HepG2 (cell line): ENCODE measurements at regions not wholly inside any gene's neighbourhood (a gene's known extent, or its start where the extent isn't known, plus 50 kb on each side); places are given as distances from the start of the nearest gene placed in this dataset.

Experiments used
- ATAC-seq: fragments of 200-7000 bp; cut with Tn5 transposase; 3 replicates; pipeline ENCODE4 v1.9.1; 2020; ENCODE audit warnings: mild to moderate bottlenecking, moderate library complexity
- BruUV-seq: library from RNA; stranded (reverse); fragments of 400-500 nt; replicated peaks from 2 replicates; lab custom pipeline; 2021; lab: Mats Ljungman, UMichigan
- CTCF ChIA-PET: fragments of 300-600 bp; formaldehyde crosslinking; extraction: SDS; loops from one replicate; lab custom pipeline; 2021; ENCODE audit warnings: low total read pairs, inconsistent platforms, low intra/inter-chr PET ratio; lab: Yijun Ruan, JAX
- POLR2A ChIA-PET: fragments of 350-600 bp; sonication (Branson Sonifier 250); formaldehyde crosslinking; loops from one replicate; lab custom pipeline; 2020; ENCODE audit warnings: antibody characterized with exemption, inconsistent platforms; lab: Yijun Ruan, JAX
- DNase-seq: peaks from one replicate; pipeline ENCODE4 v3.0.0-alpha.2; 2015; ENCODE audit warnings: low spot score
- FAIRE-seq: peaks from 3 replicates; lab custom pipeline; 2011; peaks lifted over from hg19 to GRCh38; lab: Jason Lieb, UNC
- H2AFZ ChIP-seq: one replicate; pipeline ENCODE4 v1.6.1; 2011; ENCODE audit warnings: low read length, inconsistent platforms
- H3K27ac ChIP-seq: fragments of 300-600 bp; 3 replicates; pipeline ENCODE4 v1.8.0; 2011; ENCODE audit warnings: mixed run types, mild to moderate bottlenecking, mixed read lengths, low read length, inconsistent platforms; ENCODE audit not compliant: insufficient read depth; ENCODE audit errors: extremely low read length
- H3K27me3 ChIP-seq, 2 experiments: fragments of 200-600 bp in 1 of 2; 2 replicates in 1 of 2; 3 replicates in 1 of 2; pipeline versions ENCODE4 v1.6.0 to v1.8.0; 2011; ENCODE audit warnings: low read length in 2 of 2, mild to moderate bottlenecking in 2 of 2, moderate library complexity in 2 of 2, inconsistent platforms in 1 of 2; ENCODE audit not compliant: insufficient read depth in 2 of 2, control insufficient read depth in 1 of 2
- H3K36me3 ChIP-seq, 2 experiments: fragments of 200-600 bp in 1 of 2; replicated peaks in 1 of 2; 2 replicates in 1 of 2; 3 replicates in 1 of 2; pipeline versions ENCODE4 v1.5.1 to v1.8.0; 2011; ENCODE audit warnings: low read length in 2 of 2, inconsistent platforms in 1 of 2; ENCODE audit not compliant: insufficient read depth in 2 of 2, control insufficient read depth in 1 of 2
- H3K4me1 ChIP-seq: 2 replicates; pipeline ENCODE4 v1.5.1; 2012; ENCODE audit warnings: low read length, inconsistent platforms; ENCODE audit not compliant: insufficient read depth
- H3K4me2 ChIP-seq: 2 replicates; pipeline ENCODE4 v1.6.0; 2011; ENCODE audit warnings: low read depth, low read length, inconsistent platforms
- H3K4me3 ChIP-seq, 3 experiments: fragments of 200-600 bp in 1 of 3; sonication (generic), shearing (Covaris generic) in 1 of 3; replicated peaks in 1 of 3; 2 replicates each; pipeline ENCODE4 v1.5.1; 2011 to 2016; ENCODE audit warnings: low read length in 3 of 3, inconsistent platforms in 2 of 3, low read depth in 2 of 3, mild to moderate bottlenecking in 2 of 3, control low read depth in 1 of 3, mixed read lengths in 1 of 3; ENCODE audit not compliant: insufficient read depth in 1 of 3
- H3K79me2 ChIP-seq: one replicate; pipeline ENCODE4 v1.6.1; 2011; ENCODE audit warnings: low read length, inconsistent platforms; ENCODE audit not compliant: insufficient read depth
- H3K9ac ChIP-seq: 2 replicates; pipeline ENCODE4 v1.6.0; 2011; ENCODE audit warnings: mild to moderate bottlenecking, low read depth, low read length, inconsistent platforms; ENCODE audit not compliant: insufficient read depth
- H3K9me3 ChIP-seq: 2 replicates; pipeline ENCODE4 v1.5.1; 2012; ENCODE audit warnings: mild to moderate bottlenecking, low read length
- H4K20me1 ChIP-seq: 2 replicates; pipeline ENCODE4 v1.6.0; 2011; ENCODE audit warnings: inconsistent platforms, mild to moderate bottlenecking, low read length, moderate library complexity; ENCODE audit not compliant: insufficient read depth
- ESRRA ChIP-seq: sonication (generic); formaldehyde crosslinking; IDR thresholded peaks from 2 replicates; pipeline ENCODE4 v1.5.1; 2020; ENCODE audit warnings: mild to moderate bottlenecking, low read depth, missing genetic modification reagents
- FOSL1 ChIP-seq: sonication (generic); formaldehyde crosslinking; IDR thresholded peaks from 2 replicates; pipeline ENCODE4 v1.9.0; 2021; ENCODE audit warnings: missing genetic modification reagents, borderline replicate concordance
- FOXA3 ChIP-seq: IDR thresholded peaks from 2 replicates; pipeline ENCODE4 v1.6.1; 2016; ENCODE audit warnings: missing genetic modification reagents, missing compliant biosample characterization
- JUNB ChIP-seq: sonication (generic); formaldehyde crosslinking; IDR thresholded peaks from 2 replicates; pipeline ENCODE4 v1.8.0; 2022; ENCODE audit warnings: missing genetic modification reagents, mild to moderate bottlenecking, borderline replicate concordance
- NFIB ChIP-seq: sonication (generic); formaldehyde crosslinking; IDR thresholded peaks from 2 replicates; pipeline ENCODE4 v1.9.0; 2021; ENCODE audit warnings: missing genetic modification reagents, mild to moderate bottlenecking, borderline replicate concordance
- NR2F2 ChIP-seq: IDR thresholded peaks from 2 replicates; pipeline ENCODE4 v1.6.1; 2012; ENCODE audit warnings: low read depth, inconsistent platforms, borderline replicate concordance
- PHF21A ChIP-seq: sonication (generic); formaldehyde crosslinking; IDR thresholded peaks from 2 replicates; pipeline ENCODE4 v1.5.0; 2020; ENCODE audit warnings: mild to moderate bottlenecking, missing genetic modification reagents
- POLR2AphosphoS2 ChIP-seq: IDR thresholded peaks from 2 replicates; pipeline ENCODE4 v1.6.1; 2011; ENCODE audit warnings: low read depth, low read length, improper control_type of control experiment
- SKI ChIP-seq: fragments of 450-650 bp; IDR thresholded peaks from one replicate; pipeline ENCODE4 v1.6.1; 2018; ENCODE audit warnings: mild to moderate bottlenecking; ENCODE audit not compliant: partially characterized antibody
- STAT5B ChIP-seq: sonication (generic); formaldehyde crosslinking; IDR thresholded peaks from 2 replicates; pipeline ENCODE4 v1.4.0; 2020; ENCODE audit warnings: missing genetic modification reagents
- SYNCRIP ChIP-seq: fragments of 200-400 bp; formaldehyde crosslinking; IDR thresholded peaks from 2 replicates; pipeline ENCODE4 v1.6.1; 2018; ENCODE audit warnings: mild to moderate bottlenecking, low read depth, low read length; ENCODE audit not compliant: insufficient read depth
- ZNF207 ChIP-seq: fragments of 450-650 bp; IDR thresholded peaks from 2 replicates; pipeline ENCODE4 v1.6.1; 2016; ENCODE audit warnings: antibody characterized with exemption, borderline replicate concordance
- ZNF614 ChIP-seq: IDR thresholded peaks from 2 replicates; pipeline ENCODE4 v1.6.1; 2018; ENCODE audit warnings: missing biosample characterization, missing genetic modification reagents, inconsistent platforms, borderline replicate concordance
- WGBS: methylation state at CpG from one replicate; pipeline ENCODE4 v1.1.6; 2017; ENCODE audit warnings: low lambda C conversion rate; 5-methylcytosine and 5-hydroxymethylcytosine counted together
- in situ Hi-C: cut with HindIII; loops from 2 replicates; pipeline ENCODE4 v1.10.0; 2017; ENCODE audit warnings: low pct_unique_long_range_greater_than_20kb; ENCODE audit not compliant: extremely low pct_ligation_motif_present
- intact Hi-C: fragments of 100-400 bp; cut with micrococcal nuclease; formaldehyde crosslinking; loops from one replicate; pipeline ENCODE4 v1.10.0; 2022; ENCODE audit not compliant: unreplicated experiment
- TF ChIP-seq, protein P1 (sequence below): sonication (generic); formaldehyde crosslinking; IDR thresholded peaks from 2 replicates; pipeline ENCODE4 v1.8.0; 2022; ENCODE audit warnings: low read depth, missing genetic modification reagents
- TF ChIP-seq, protein P2 (sequence below): sonication (generic); formaldehyde crosslinking; IDR thresholded peaks from 2 replicates; pipeline ENCODE4 v1.5.0; 2020; ENCODE audit warnings: missing genetic modification reagents

DNA sequence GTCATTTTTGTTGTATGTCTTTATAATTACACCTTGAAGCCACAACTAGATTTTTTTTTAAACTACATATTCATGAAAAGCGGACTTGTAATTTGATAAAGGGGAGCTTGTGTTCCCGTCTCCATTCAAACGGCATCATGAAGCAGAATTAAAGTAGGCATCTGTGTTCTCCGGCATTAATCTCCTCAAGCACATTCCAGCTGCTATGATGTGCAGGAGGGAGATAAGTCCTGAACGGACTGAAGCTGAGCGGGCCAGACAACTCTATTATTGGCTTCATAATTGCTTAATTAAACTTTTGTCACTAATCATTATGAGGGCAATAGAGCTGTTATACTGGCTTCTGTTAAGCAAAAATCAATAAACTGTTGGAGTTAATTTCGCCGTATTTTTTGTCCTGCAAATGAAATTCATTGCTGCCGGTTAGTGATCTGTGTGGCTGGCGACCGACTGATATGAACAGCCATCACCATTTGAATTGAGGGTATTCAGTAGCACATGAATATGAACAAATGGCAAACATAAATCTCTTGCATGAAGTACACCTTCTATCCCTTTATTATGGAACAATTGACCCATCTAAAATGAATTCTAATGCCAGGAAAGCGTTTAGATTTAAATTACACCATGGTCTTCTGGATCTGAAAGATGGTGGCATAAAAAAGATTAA is 408.8 kb upstream of the IRX1 start:
- BruUV-seq: no TSS peak
- H3K79me2 ChIP-seq: no peaks in the 10 kb centered on the region
- 22% methylated on average over 12 of the region's 12 CpGs for WGBS
- in situ Hi-C loops (no loop called here), intact Hi-C loops (no loop called here)
- no peaks in the 10 kb centered on the region for H3K4me1 ChIP-seq
- H3K27ac ChIP-seq: no peak overlapping the region
- POLR2A ChIA-PET: no interaction called here
- no peak overlapping the region for H2AFZ ChIP-seq
- TF ChIP-seq SYNCRIP (no peak), SKI (no peak), FOXA3 (CRISPR knock-in tag) (no peak)
- TF ChIP-seq, protein P1, sequence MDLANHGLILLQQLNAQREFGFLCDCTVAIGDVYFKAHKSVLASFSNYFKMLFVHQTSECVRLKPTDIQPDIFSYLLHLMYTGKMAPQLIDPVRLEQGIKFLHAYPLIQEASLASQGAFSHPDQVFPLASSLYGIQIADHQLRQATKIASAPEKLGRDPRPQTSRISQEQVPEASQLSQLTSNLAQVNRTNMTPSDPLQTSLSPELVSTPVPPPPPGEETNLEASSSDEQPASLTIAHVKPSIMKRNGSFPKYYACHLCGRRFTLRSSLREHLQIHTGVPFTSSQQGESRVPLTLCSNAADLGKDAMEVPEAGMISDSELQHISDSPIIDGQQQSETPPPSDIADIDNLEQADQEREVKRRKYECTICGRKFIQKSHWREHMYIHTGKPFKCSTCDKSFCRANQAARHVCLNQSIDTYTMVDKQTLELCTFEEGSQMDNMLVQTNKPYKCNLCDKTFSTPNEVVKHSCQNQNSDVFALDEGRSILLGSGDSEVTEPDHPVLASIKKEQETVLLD (CRISPR knock-in tag): no peak
- no peak for ATAC-seq
- H3K4me3 ChIP-seq: no peak overlapping the region
- no peaks in the 10 kb centered on the region for H4K20me1 ChIP-seq
- no peaks in the 10 kb centered on the region for H3K36me3 ChIP-seq
- no peak overlapping the region for H3K4me2 ChIP-seq
- FAIRE-seq: no peak
- CTCF ChIA-PET: no interaction called here
- no peak overlapping the region for H3K9ac ChIP-seq
- H3K27me3 ChIP-seq: peaks cover 0 to 12% of the 10 kb centered on the region in 2 experiments; a peak in 2 of 5 replicates
- no peaks in the 10 kb centered on the region for H3K9me3 ChIP-seq
- DNase-seq: no peak

DNA sequence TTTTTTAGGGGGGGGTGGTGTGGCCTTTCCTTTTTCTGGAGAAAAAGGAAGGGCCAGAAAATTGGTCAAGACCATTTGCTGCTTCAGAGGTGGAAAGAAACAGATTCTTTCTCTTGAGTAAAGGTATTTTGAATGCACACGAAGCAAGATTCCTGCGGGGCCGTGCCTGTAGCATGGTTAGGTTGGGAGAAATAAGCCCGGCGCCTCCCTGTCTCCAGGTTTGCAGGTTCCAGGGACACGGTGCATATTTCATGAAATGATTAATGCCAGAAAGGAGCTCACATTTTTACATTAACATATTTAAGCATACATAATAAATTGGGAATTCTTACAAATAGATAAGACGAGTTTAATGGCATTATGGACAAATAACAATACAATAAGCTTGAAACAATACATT is 409.5 kb upstream of the IRX1 start:
- no TSS peak for BruUV-seq
- WGBS: 20% methylated on average over 7 of the region's 7 CpGs
- intact Hi-C loops: no loop called here
- no peak for TF ChIP-seq JUNB (CRISPR knock-in tag)
- TF ChIP-seq, protein P2, sequence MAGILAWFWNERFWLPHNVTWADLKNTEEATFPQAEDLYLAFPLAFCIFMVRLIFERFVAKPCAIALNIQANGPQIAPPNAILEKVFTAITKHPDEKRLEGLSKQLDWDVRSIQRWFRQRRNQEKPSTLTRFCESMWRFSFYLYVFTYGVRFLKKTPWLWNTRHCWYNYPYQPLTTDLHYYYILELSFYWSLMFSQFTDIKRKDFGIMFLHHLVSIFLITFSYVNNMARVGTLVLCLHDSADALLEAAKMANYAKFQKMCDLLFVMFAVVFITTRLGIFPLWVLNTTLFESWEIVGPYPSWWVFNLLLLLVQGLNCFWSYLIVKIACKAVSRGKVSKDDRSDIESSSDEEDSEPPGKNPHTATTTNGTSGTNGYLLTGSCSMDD (CRISPR knock-in tag): no peak
- no peak for TF ChIP-seq NFIB (CRISPR knock-in tag)
- no peak for TF ChIP-seq NR2F2
- TF ChIP-seq STAT5B: no peak
- TF ChIP-seq ZNF614 (CRISPR knock-in tag): no peak
- TF ChIP-seq PHF21A (CRISPR knock-in tag): no peak
- TF ChIP-seq FOSL1 (CRISPR knock-in tag): no peak
- TF ChIP-seq ESRRA (CRISPR knock-in tag): no peak
- TF ChIP-seq ZNF207: no peak
- TF ChIP-seq POLR2AphosphoS2: no peak

More for the DNA sequence above, 409.5 kb upstream of the IRX1 start:
- H3K4me1 ChIP-seq: no peaks in the 10 kb centered on the region
- no peaks in the 10 kb centered on the region for H4K20me1 ChIP-seq
- CTCF ChIA-PET: no interaction called here
- no peaks in the 10 kb centered on the region for H3K79me2 ChIP-seq
- ATAC-seq (no peak), DNase-seq (no peak), FAIRE-seq (no peak)
- in situ Hi-C loops: no loop called here
- H2AFZ ChIP-seq: no peak overlapping the region
- H3K9ac ChIP-seq: no peak overlapping the region
- H3K27me3 ChIP-seq: peaks cover 0 to 10% of the 10 kb centered on the region in 2 experiments; a peak in 2 of 5 replicates
- H3K36me3 ChIP-seq: no peaks in the 10 kb centered on the region
- H3K27ac ChIP-seq: no peak overlapping the region
- no peaks in the 10 kb centered on the region for H3K9me3 ChIP-seq
- no peak overlapping the region for H3K4me3 ChIP-seq
- POLR2A ChIA-PET: no interaction called here
- H3K4me2 ChIP-seq: no peak overlapping the region
